Ovary (tissue), 7 donors: ENCODE measurements at regions not wholly inside any gene's neighbourhood (a gene's known extent, or its start where the extent isn't known, plus 50 kb on each side); places are given as distances from the start of the nearest gene placed in this dataset.

Experiments
- DNase-seq, 5 donors: peaks; one replicate each; pipeline ENCODE4 v3.0.0-alpha.2; 2019 to 2020
- H3K27ac ChIP-seq, 2 donors: fragments of 200-600 bp; one replicate each; pipeline versions ENCODE4 v1.5.1 to v1.8.0; 2019 to 2022
- H3K27me3 ChIP-seq: fragments of 200-600 bp; one replicate; pipeline ENCODE4 v1.8.0; 2022
- H3K36me3 ChIP-seq: fragments of 200-600 bp; sonication (generic); one replicate; pipeline ENCODE4 v1.5.1; 2019
- H3K4me1 ChIP-seq: one replicate; pipeline ENCODE4 v1.8.1; 2013; ENCODE audit warnings: mild to moderate bottlenecking, moderate library complexity; ENCODE audit not compliant: insufficient read depth
- H3K4me3 ChIP-seq: fragments of 200-600 bp; sonication (generic); one replicate; pipeline ENCODE4 v1.5.1; 2017
- H3K9me3 ChIP-seq, 2 donors: fragments of 200-600 bp in 1 of 2; sonication (generic) in 1 of 2; one replicate each; pipeline versions ENCODE4 v1.5.1 to v1.8.1; 2013 to 2019; ENCODE audit warnings: mild to moderate bottlenecking in 1 of 2, moderate library complexity in 1 of 2
- CTCF ChIP-seq, 3 donors: fragments of 450-650 bp in 2 of 3; fragments of 200-600 bp in 1 of 3; IDR thresholded peaks; one replicate each; pipeline versions ENCODE4 v1.5.1 to v1.8.0; 2016 to 2022; ENCODE audit warnings: antibody characterized with exemption in 3 of 3, mild to moderate bottlenecking in 1 of 3
- EP300 ChIP-seq: sonication (generic); formaldehyde crosslinking; IDR thresholded peaks from one replicate; pipeline ENCODE4 v1.6.1; 2017; ENCODE audit warnings: antibody characterized with exemption
- POLR2A ChIP-seq: fragments of 450-650 bp; IDR thresholded peaks from one replicate; pipeline ENCODE4 v1.6.1; 2017; ENCODE audit warnings: antibody characterized with exemption, mild to moderate bottlenecking, moderate library complexity
- WGBS, 3 donors: extraction: QIAGEN DNeasy Blood & Tissue Kit in 1 of 3; methylation state at CpG; one replicate each; pipeline versions ENCODE4 v1.1.5 to v1.1.7; 2013 to 2017; 5-methylcytosine and 5-hydroxymethylcytosine counted together
- intact Hi-C, 4 donors: fragments of 100-400 bp; cut with DNase I; formaldehyde crosslinking; loops; one replicate each; pipeline versions ENCODE4 v1.11.0 to v1.15.1; 2022 to 2023
- donor health status: DM: no; HTN: no; CAD: no; lungs with moderate emphysema.
- donor health status: DM: no; HTN: no; CAD: no.
- donor health status: Bipolar disorder and iron deficiency.
- donor health status: DM: no; HTN: no; CAD: no.
- donor health status: DM: yes; HTN: yes; CAD: no.

- no peaks in the 10 kb centered on the region for H3K4me1 ChIP-seq
- no peak overlapping the region for H3K27ac ChIP-seq
- intact Hi-C loops: no loop called here
- H3K36me3 ChIP-seq: no peaks in the 10 kb centered on the region
- TF ChIP-seq POLR2A (no peak), CTCF (IDR thresholded peaks at IDR 0.05) (no peak), EP300 (no peak)
- no peaks in the 10 kb centered on the region for H3K9me3 ChIP-seq
- H3K4me3 ChIP-seq: no peak overlapping the region
- no peak for DNase-seq
- H3K27me3 ChIP-seq: no peaks in the 10 kb centered on the region
- WGBS, 3 donors: 30 to 45% (median 32%) methylated on average over 13 of the region's 13 CpGs
Measured at GRCh38 chr3:10609134-10609533, 103.7 kb upstream of the ATP2B2 start.

- no peaks in the 10 kb centered on the region for H3K27me3 ChIP-seq
- no peaks in the 10 kb centered on the region for H3K9me3 ChIP-seq
- 63 to 68% (median 64%) methylated on average over 7 of the region's 7 CpGs for WGBS, 3 donors
- H3K4me1 ChIP-seq: no peaks in the 10 kb centered on the region
- intact Hi-C loops: no loop called here
- TF ChIP-seq CTCF (IDR thresholded peaks at IDR 0.05): no peak
- TF ChIP-seq POLR2A: no peak
- DNase-seq: no peak
- H3K4me3 ChIP-seq: no peak overlapping the region
- no peaks in the 10 kb centered on the region for H3K36me3 ChIP-seq
- H3K27ac ChIP-seq: no peak overlapping the region
Measured at GRCh38 chr3:10614168-10614567, 108.8 kb upstream of the ATP2B2 start.

- Histone ChIP-seq H3K4me1 (no peaks in the 10 kb centered on the region), H3K9me3 (no peaks in the 10 kb centered on the region), H3K27me3 (no peaks in the 10 kb centered on the region), H3K36me3 (no peaks in the 10 kb centered on the region), H3K4me3 (no peak overlapping the region), H3K27ac (no peak overlapping the region)
- TF ChIP-seq POLR2A: no peak
- no peak for TF ChIP-seq CTCF (IDR thresholded peaks at IDR 0.05)
- TF ChIP-seq EP300: no peak
- intact Hi-C loops: no loop called here
- DNase-seq: no peak
- WGBS, 3 donors: 81 to 86% (median 83%) methylated on average over 2 of the region's 2 CpGs
Measured at GRCh38 chr3:10615715-10616114, 110.3 kb upstream of the ATP2B2 start.

- Histone ChIP-seq H3K4me1 (no peaks in the 10 kb centered on the region), H3K36me3 (no peaks in the 10 kb centered on the region), H3K27ac (no peak overlapping the region), H3K4me3 (no peak overlapping the region), H3K27me3 (no peaks in the 10 kb centered on the region), H3K9me3 (no peaks in the 10 kb centered on the region)
- DNase-seq: no peak
- TF ChIP-seq POLR2A: no peak
- intact Hi-C loops: no loop called here
- 25 to 53% (median 27%) methylated on average over 1 of the region's 1 CpG for WGBS, 3 donors
Measured at GRCh38 chr3:10616321-10616720, 110.9 kb upstream of the ATP2B2 start.

- no peak overlapping the region for H3K27ac ChIP-seq
- no peaks in the 10 kb centered on the region for H3K27me3 ChIP-seq
- whole genome bisulfite sequencing, 3 donors: 38 to 51% (median 42%) methylated on average over 11 of the region's 11 CpGs
- no peak overlapping the region for H3K4me3 ChIP-seq
- H3K4me1 ChIP-seq: no peaks in the 10 kb centered on the region
- intact Hi-C loops: no loop called here
- TF ChIP-seq CTCF (IDR thresholded peaks at IDR 0.05) (no peak), EP300 (no peak), POLR2A (no peak)
- no peaks in the 10 kb centered on the region for H3K36me3 ChIP-seq
- no peak for DNase-seq
- H3K9me3 ChIP-seq: no peaks in the 10 kb centered on the region
Measured at GRCh38 chr3:10619989-10620832, 114.8 kb upstream of the ATP2B2 start.
